ENCODE measurements at regions not wholly inside any gene's neighbourhood (a gene's known extent, or its start where the extent isn't known, plus 50 kb on each side); places are given as distances from the start of the nearest gene placed in this dataset.
A peak's percentile ranks its signal among the peaks of the same experiment; 100 is the strongest.
"Not testable (repeated sequence)": the region's sequence is repeated elsewhere in the genome, so short reads cannot be mapped to it uniquely, and the experiment has no call there.

DNA sequence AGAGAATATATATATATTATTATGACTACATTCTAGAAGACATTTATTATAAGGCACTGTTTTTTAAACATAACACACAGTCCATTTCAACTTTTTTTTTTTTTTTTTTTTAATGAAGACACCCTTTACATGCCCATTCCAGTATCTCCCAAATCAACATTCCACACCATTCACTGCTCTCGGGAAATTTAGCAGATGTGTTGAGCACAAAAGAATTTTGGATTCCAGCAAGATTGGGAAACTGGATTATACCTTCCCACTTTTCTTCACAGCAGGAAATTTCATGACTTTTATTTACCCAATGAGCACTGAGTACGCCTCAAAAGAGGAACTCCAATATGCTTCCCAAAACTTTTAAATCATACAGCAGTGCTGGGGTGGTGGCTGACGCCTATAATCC is 333.6 kb upstream of the DAB2 start:
- DNase-seq (ENCODE audit: low read depth in 2 of 2): no peak

DNA sequence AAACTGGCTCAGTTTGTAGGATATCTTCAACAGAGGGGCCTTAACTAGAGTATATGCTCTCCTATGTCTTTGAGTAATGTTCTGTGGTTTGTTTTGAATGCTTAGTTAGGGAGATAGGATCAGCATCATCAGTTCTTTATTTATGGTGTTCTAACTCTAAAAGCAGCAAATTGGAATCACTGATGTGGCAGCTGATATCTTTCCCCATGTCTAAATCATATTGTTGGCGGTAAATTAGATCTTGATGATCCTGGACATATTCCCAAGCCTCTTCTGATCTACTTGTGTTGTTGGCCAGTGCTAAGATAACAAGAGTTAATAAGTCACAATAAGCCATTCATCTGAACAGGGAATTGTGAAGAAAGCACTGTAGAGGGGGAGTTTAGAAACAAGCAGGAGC is 332.4 kb upstream of the DAB2 start:
- no peak for DNase-seq (ENCODE audit: low read depth in 2 of 2)

DNA sequence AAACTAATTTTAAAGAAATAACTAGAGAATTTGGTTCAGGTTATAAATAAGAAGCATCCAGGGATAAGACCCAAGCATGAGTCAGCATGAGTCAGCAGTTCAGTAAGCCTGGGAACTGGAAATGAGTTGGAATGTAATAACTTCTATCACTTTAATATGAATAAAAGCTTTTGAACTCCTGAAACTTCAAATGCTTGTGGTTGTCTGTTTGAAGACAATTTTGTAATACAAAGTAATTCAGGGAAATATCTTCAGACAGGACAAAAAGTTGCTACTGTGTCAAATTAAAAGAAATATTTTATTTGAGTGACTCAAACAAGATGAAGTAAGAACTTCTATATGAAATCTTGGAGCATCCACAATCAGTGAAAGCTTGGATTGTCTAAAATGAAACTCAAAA is 331.2 kb upstream of the DAB2 start:
- DNase-seq (ENCODE audit: low read depth in 2 of 2): no peak

GRCh38 chr5:39755452-39755851 is 330.7 kb upstream of the DAB2 start:
- DNase-seq (ENCODE audit: low read depth in 2 of 2): no peak

DNA sequence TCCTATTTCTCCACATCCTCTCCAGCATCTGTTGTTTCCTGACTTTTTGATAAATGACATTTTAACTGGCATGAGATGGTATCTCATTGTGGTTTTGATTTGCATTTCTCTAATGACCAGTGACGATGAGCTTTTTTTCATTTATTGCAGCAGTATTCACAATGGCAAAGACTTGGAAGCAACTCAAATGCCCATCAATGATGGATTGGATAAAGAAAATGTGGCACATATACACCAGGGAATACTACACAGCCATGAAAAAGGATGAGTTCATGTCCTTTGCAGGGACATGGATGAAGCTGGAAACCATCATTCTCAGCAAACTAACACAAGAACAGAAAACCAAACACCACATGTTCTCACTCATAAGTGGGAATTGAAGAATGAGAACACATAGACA is 329.0 kb upstream of the DAB2 start:
- not testable (repeated sequence) for DNase-seq (ENCODE audit: low read depth in 2 of 2)

DNA sequence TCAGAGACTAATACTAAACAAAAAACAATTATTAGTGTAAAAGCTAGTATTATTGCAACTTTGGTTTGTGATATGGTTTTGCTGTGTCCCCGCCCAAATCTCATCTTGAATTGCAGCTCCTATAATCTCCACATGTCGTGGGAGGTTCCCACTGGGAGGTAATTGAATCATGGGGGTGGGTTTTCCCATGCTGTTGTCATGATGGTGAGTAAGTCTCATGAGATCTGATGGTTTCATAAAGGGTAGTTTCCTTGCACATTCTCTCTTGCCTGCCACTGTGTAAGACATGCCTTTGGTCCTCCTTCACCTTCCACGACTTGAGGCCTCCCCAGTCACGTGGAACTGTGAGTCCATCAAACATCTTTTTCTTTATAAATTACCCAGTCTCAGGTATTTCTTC is 325.9 kb upstream of the DAB2 start:
- DNase-seq (ENCODE audit: low read depth in 2 of 2): no peak

DNA sequence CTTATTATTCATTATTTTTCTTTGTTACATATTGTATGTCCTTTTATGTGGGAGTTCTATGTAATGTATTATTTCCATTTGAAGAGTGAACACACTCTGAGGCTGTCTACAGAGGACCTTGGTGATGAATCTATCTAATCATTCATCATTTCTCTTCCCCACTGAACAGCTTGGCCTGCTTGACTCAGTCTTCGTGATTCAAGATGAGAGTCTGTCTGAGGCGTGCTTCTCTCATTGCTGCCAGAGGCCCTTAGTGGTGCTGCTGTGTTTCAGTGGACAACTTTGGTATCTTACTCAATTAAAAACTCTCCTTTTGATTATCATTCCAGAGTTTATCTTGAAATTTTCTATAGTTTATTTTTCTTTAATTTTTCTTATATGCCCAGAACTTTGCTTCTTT is 318.1 kb upstream of the DAB2 start:
- DNase-seq (ENCODE audit: low read depth in 2 of 2): no peak

GRCh38 chr5:39740404-39740803 is 315.6 kb upstream of the DAB2 start:
- no peak for DNase-seq (ENCODE audit: low read depth in 2 of 2)

- DNase-seq (ENCODE audit: low read depth in 2 of 2): no peak
These were observed 307.4 kb upstream of the DAB2 start for GRCh38 chr5:39732166-39732565.

GRCh38 chr5:39730699-39731098 is 305.9 kb upstream of the DAB2 start:
- DNase-seq (ENCODE audit: low read depth in 2 of 2): no peak

DNA sequence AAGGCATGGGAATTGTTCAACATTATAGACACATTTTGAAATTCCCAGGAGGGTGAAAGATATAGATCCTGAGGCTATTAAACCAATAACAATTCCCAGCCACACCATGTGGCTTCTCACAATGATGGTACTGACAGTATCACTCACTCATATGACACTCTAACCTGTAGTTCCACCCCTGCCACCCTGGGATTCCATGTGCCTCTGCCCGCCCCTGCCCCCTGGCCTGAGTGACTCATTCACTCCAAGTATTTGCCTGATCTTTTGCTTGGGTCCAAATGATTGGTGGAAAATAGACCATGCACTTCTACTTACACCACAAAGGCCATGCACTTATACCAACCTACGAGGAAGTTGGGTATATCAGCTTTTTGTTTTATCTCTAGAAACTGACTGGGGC is 305.2 kb upstream of the DAB2 start:
- no peak for DNase-seq (ENCODE audit: low read depth in 2 of 2)

GRCh38 chr5:39726467-39726866 is 301.7 kb upstream of the DAB2 start:
- no peak for DNase-seq (ENCODE audit: low read depth in 2 of 2)

GRCh38 chr5:39721394-39721793 is 296.6 kb upstream of the DAB2 start:
- no peak for DNase-seq (ENCODE audit: low read depth in 2 of 2)

DNA sequence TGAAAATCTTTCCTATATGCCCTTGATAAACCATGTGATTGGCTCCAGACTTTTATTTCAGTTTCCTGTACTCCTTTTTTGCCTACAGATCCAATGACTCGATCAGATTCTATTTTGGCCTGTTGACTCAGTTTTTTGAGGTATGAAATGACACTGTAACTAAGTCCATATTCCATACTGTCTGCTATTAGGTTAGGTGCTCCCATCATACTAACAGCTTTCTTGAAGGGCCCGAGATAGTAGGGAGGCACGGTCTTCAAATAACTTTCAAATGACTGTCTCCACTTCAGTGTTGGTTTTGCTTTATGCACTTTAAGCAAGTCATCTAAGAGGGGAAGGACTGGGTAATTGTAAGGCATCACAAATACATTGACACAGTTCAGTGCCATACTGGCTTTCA is 295.4 kb upstream of the DAB2 start:
- DNase-seq (ENCODE audit: low read depth in 2 of 2): no peak

DNA sequence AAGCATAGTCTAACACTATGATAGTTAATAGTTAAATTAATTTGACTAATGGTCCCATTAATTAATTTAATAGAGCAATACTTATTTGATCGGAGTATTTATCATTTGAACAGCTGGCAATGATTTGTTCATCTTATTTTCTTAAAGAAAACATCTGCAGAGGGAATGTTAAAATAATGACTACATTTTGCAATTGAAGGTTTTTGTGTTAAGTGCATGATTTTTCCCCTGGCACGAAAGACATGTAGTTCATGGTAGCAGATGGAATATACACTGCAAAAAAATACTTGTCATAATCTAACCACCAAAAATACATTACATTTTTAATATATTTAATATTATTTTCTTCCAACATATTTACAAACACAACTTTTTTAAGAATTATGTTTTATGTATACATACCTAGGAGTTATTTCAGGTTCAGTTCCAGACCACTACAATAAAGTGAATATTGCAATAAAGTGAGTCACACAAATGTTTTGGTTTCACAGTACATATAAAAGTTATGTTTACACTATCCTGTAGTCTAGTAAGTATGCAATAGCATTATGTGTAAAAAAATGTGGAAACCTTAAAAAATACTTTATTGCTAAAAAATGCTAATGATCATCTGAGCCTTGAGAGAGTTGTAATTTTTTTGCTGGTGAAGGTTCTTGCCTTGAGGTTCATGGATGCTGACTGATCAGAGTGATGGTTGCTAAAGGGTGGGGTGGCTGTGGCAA is 292.6 kb upstream of the DAB2 start:
- no peak for DNase-seq (ENCODE audit: low read depth in 2 of 2)

DNA sequence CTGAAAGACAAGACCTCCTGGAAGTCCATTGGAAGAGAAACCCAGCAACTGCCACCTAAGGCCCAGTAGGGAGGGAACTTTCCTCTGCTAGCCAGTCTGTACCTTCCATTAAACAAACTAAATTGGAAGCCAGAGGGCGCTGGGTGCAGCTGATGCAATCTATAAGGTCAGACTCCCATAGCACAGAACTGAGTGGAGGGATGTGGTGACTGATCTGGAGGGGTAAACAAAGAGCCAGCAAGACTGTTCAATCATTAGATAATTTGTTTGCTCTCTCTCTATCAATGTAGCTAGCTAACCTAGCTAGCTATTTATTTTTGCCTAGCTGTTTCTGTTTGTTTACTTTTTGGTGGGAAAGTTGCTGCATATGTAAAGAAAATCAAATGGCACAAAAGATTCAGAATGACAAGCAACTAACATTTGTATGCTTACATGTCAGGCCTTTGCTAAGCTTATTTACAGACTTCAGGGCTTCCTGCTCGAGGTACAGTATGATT is 291.8 kb upstream of the DAB2 start:
- DNase-seq (ENCODE audit: low read depth in 2 of 2): peak; percentile 3 to 7

GRCh38 chr5:39714036-39714698 is 289.4 kb upstream of the DAB2 start:
- DNase-seq (ENCODE audit: low read depth in 2 of 2): peak in 1 of 2 donors; percentile 37

DNA sequence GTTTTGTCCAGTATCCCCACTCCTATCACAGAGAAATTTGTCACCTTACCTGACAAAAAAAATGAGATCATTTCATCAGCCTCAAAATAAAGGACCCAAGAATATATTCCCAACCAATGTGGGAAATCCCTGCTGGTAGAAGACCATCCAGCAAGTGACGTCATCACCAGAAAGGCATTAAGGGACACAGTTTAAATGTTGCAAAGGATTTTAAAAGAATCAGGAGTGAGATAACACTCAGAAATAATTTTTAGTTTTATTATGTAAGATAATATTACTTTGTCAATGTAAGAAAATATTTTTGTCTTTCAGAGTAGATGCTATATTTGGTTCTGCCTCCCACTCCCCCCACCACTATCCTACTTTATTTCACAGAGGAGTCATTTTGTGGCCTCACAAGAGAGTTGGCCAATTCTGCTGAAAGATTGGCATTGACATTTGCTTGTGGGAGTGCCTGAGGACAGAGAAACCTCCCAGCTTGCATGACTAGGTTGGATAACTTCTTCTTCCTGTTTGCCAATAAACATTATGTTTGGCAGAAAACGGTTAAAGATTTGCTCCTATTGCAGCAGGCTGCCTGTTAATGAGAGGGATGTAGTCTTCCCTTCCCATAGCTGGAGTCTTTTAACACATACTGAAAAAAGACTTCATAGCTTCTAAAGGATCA is 288.6 kb upstream of the DAB2 start:
- no peak for DNase-seq (ENCODE audit: low read depth in 2 of 2)

GRCh38 chr5:39712316-39713249 is 287.8 kb upstream of the DAB2 start:
- no peak for DNase-seq (ENCODE audit: low read depth in 2 of 2)

GRCh38 chr5:39711821-39712220 is 287.0 kb upstream of the DAB2 start:
- no peak for DNase-seq (ENCODE audit: low read depth in 2 of 2)

DNA sequence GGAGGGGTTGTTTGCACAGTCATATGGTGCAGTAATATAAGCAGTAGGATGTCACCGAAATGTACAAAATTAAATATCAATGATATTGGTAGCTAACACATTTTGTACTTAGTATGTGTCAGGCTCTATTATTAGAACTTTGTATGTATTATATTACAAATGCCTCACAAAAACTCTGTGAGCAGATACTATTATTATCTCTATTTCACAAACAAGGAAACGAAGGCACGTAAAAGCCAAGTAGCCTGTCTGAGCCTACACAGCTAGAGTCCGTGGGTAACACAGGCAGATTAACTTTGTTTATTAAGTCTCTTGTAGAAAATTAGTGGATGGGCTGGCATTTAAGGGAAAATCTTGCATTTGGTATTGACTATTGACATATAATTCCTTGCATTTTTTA is 284.3 kb upstream of the DAB2 start:
- DNase-seq (ENCODE audit: low read depth in 2 of 2): no peak

DNA sequence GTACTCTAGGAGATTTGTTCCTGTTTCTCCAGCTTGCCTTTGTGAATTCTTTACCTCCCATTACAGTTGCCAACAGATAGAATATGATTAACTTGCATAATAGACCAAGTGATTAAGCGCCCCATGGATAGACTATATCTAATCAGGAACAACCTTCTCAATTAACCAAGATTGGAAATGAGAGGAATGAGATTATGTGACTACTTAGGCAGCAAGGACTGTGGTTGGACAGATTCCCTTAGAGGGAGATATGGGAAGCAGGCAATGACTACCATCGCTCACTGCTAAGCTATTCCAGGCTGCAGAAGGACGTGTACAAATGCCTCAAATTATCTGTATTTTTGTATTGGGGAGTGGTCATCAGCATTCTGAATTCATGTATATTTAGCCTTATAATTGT is 278.1 kb upstream of the DAB2 start:
- DNase-seq (ENCODE audit: low read depth in 2 of 2): no peak
